Tibial nerve (tissue), 4 donors: ENCODE measurements at regions not wholly inside any gene's neighbourhood (a gene's known extent, or its start where the extent isn't known, plus 50 kb on each side); places are given as distances from the start of the nearest gene placed in this dataset.
A peak's percentile ranks its signal among the peaks of the same experiment; 100 is the strongest.

Source experiments
- DNase-seq, 2 donors: peaks; one replicate each; pipeline ENCODE4 v3.0.0-alpha.2; 2019; ENCODE audit warnings: low spot score in 2 of 2
- H3K27ac ChIP-seq, 4 donors: fragments of 200-600 bp; sonication (generic) in 3 of 4; one replicate each; pipeline ENCODE4 v1.5.1; 2017 to 2019; ENCODE audit warnings: mild to moderate bottlenecking in 1 of 4
- H3K27me3 ChIP-seq, 2 donors: fragments of 200-600 bp; sonication (generic) in 1 of 2; one replicate each; pipeline versions ENCODE4 v1.5.1 to v1.6.0; 2017 to 2019
- H3K36me3 ChIP-seq, 3 donors: fragments of 200-600 bp; sonication (generic); one replicate each; pipeline ENCODE4 v1.5.1; 2018 to 2019
- H3K4me1 ChIP-seq, 4 donors: fragments of 200-600 bp; sonication (generic) in 3 of 4; one replicate each; pipeline ENCODE4 v1.5.1; 2017 to 2019
- H3K4me3 ChIP-seq, 4 donors: fragments of 200-600 bp; sonication (generic) in 3 of 4; one replicate each; pipeline ENCODE4 v1.5.1; 2017 to 2019; ENCODE audit warnings: mild to moderate bottlenecking in 1 of 4, moderate library complexity in 1 of 4
- H3K9me3 ChIP-seq, 4 donors: fragments of 200-600 bp; sonication (generic) in 3 of 4; one replicate each; pipeline ENCODE4 v1.5.1; 2017 to 2019
- EP300 ChIP-seq, 2 donors: sonication (generic); formaldehyde crosslinking; IDR thresholded peaks; one replicate each; pipeline ENCODE4 v1.6.1; 2017; ENCODE audit warnings: antibody characterized with exemption in 2 of 2, mild to moderate bottlenecking in 1 of 2
- POLR2A ChIP-seq, 2 donors: fragments of 450-650 bp; IDR thresholded peaks; one replicate each; pipeline ENCODE4 v1.6.1; 2017; ENCODE audit warnings: antibody characterized with exemption in 2 of 2, mild to moderate bottlenecking in 2 of 2, moderate library complexity in 2 of 2
- WGBS, 2 donors: methylation state at CpG; one replicate each; pipeline ENCODE4 v1.1.5; 2018; 5-methylcytosine and 5-hydroxymethylcytosine counted together
- TF ChIP-seq, protein P1 (sequence below), 5 experiments: fragments of 200-600 bp in 3 of 5; fragments of 450-650 bp in 2 of 5; sonication (generic) in 3 of 5; IDR thresholded peaks; one replicate each; pipeline ENCODE4 v1.5.1; 2016 to 2019; ENCODE audit warnings: antibody characterized with exemption in 5 of 5, mild to moderate bottlenecking in 3 of 5, moderate library complexity in 2 of 5

DNA sequence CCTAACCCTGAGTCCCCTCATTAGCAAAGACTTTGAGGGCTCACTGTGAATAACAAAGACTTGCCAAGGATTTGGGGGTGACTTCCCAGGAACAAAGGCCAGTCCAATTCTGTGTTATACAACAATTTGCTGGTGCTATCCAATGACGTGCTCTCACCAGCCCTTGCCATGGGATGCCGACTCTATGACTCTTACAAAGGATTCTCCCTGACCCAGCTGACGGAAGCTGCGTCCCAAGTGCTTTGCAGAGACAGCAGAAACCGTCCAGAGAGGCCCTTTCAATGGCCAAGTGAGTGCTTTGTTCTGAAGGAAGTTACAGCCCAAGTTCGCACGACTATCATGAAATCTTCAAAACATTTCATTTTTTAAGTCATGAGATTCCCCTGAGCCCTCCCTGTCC is 345.3 kb upstream of the TNRC6C start:
- Histone ChIP-seq H3K4me1 (peaks cover 0 to 41% (median 12%) of the 10 kb centered on the region in 4 donors), H3K9me3 (no peaks in the 10 kb centered on the region), H3K4me3 (no peak overlapping the region), H3K27me3 (no peaks in the 10 kb centered on the region), H3K27ac (peak overlapping the region in 1 of 4 donors; percentile 49), H3K36me3 (no peaks in the 10 kb centered on the region)
- WGBS, 2 donors: 53 to 66% methylated on average over 7 of the region's 7 CpGs
- DNase-seq: peak in 1 of 2 donors; percentile 14
- TF ChIP-seq, protein P1, sequence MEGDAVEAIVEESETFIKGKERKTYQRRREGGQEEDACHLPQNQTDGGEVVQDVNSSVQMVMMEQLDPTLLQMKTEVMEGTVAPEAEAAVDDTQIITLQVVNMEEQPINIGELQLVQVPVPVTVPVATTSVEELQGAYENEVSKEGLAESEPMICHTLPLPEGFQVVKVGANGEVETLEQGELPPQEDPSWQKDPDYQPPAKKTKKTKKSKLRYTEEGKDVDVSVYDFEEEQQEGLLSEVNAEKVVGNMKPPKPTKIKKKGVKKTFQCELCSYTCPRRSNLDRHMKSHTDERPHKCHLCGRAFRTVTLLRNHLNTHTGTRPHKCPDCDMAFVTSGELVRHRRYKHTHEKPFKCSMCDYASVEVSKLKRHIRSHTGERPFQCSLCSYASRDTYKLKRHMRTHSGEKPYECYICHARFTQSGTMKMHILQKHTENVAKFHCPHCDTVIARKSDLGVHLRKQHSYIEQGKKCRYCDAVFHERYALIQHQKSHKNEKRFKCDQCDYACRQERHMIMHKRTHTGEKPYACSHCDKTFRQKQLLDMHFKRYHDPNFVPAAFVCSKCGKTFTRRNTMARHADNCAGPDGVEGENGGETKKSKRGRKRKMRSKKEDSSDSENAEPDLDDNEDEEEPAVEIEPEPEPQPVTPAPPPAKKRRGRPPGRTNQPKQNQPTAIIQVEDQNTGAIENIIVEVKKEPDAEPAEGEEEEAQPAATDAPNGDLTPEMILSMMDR (IDR thresholded peaks at IDR 0.05): no peak
- TF ChIP-seq EP300 (IDR thresholded peaks at IDR 0.05) (no peak), POLR2A (IDR thresholded peaks at IDR 0.05) (no peak)

DNA sequence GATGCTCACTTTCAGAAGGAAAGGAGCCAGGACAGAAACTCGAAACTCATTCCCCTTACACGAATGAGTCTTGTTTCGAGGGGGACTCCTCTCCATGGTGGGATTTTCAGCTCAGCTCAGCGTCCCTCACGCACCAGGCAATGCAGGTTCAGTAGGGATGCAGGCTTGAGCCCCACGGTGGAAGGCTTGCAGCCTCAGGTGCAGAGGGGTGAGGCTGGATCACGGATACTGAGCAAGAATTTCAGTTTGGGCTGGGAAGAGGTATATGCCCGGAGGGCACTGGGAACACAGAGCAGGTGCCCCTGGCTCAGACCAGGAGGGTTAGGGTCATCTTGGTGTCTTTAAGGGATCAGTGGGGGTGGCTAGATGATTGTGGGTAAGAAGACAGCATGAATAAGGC is 344.9 kb upstream of the TNRC6C start:
- Histone ChIP-seq H3K36me3 (no peaks in the 10 kb centered on the region), H3K4me1 (peaks cover 0 to 41% (median 12%) of the 10 kb centered on the region in 4 donors), H3K27ac (no peak overlapping the region), H3K4me3 (no peak overlapping the region), H3K9me3 (no peaks in the 10 kb centered on the region), H3K27me3 (no peaks in the 10 kb centered on the region)
- peak in 1 of 2 donors; percentile 7 for DNase-seq
- TF ChIP-seq EP300 (IDR thresholded peaks at IDR 0.05): no peak
- no peak for TF ChIP-seq POLR2A (IDR thresholded peaks at IDR 0.05)
- TF ChIP-seq, protein P1 (IDR thresholded peaks at IDR 0.05): no peak
- WGBS, 2 donors: 83 to 91% methylated on average over 8 of the region's 8 CpGs

DNA sequence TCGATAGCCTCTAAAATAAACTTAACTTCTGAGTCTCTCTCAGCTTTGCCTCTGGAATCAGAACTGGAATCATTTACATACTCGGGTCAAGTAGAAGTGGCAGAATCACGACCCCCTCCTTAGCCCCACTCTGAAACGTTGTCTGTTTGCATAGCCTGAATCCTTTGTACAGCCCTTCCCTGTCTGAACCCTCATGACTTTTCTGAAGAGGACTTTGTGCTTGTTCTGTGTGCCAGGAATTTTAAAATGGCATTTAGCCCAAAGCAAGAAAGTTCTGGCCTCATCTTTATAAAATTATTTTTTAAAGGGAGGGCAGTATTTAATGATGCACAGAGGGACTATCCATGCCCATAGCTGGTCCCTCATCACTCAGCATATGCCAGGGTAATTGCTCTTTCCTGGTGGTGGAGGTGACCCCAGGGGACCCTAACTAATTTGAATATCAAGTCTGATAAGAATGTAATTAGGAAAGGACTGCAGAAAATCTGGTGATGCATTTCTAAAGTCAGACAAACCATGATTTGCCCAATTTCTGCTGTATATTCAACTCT is 342.7 kb upstream of the TNRC6C start:
- no peak overlapping the region for H3K4me3 ChIP-seq
- DNase-seq: no peak
- no peaks in the 10 kb centered on the region for H3K27me3 ChIP-seq
- TF ChIP-seq POLR2A (IDR thresholded peaks at IDR 0.05) (no peak), EP300 (IDR thresholded peaks at IDR 0.05) (no peak)
- TF ChIP-seq, protein P1 (IDR thresholded peaks at IDR 0.05): no peak
- H3K27ac ChIP-seq: peak overlapping the region in 1 of 4 donors; percentile 58
- H3K4me1 ChIP-seq: peaks cover 0 to 27% (median 8%) of the 10 kb centered on the region in 4 donors
- WGBS, 2 donors: 16 to 20% methylated on average over 4 of the region's 4 CpGs
- no peaks in the 10 kb centered on the region for H3K36me3 ChIP-seq
- H3K9me3 ChIP-seq: no peaks in the 10 kb centered on the region

DNA sequence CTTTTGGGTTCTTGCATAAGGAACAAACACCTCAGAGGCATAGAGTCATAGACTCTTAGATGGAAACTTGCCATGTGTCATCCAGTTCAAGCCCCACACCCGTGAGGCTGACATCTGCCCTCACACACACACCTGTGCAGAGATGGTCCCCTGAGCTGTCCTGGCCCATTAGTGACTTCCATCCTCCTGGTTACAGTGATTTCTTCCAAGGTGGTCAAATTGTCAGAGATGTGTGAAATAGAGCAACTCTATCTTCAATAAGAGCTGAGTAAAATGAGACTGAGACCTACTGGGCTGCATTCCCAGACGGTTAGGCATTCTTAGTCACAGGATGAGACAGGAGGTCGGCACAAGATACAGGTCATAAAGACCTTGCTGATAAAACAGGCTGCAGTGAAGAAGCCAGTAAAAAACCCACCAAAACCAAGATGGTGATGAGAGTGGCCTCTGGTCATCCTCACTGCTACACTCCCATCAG is 342.2 kb upstream of the TNRC6C start:
- no peak for DNase-seq
- TF ChIP-seq, protein P1 (IDR thresholded peaks at IDR 0.05): no peak
- TF ChIP-seq POLR2A (IDR thresholded peaks at IDR 0.05) (no peak), EP300 (IDR thresholded peaks at IDR 0.05) (no peak)
- no peaks in the 10 kb centered on the region for H3K36me3 ChIP-seq
- no peak overlapping the region for H3K4me3 ChIP-seq
- H3K27me3 ChIP-seq: no peaks in the 10 kb centered on the region
- H3K4me1 ChIP-seq: peaks cover 0 to 22% (median 4%) of the 10 kb centered on the region in 4 donors
- no peak overlapping the region for H3K27ac ChIP-seq
- 32 to 36% methylated on average over 3 of the region's 3 CpGs for WGBS, 2 donors
- H3K9me3 ChIP-seq: no peaks in the 10 kb centered on the region

DNA sequence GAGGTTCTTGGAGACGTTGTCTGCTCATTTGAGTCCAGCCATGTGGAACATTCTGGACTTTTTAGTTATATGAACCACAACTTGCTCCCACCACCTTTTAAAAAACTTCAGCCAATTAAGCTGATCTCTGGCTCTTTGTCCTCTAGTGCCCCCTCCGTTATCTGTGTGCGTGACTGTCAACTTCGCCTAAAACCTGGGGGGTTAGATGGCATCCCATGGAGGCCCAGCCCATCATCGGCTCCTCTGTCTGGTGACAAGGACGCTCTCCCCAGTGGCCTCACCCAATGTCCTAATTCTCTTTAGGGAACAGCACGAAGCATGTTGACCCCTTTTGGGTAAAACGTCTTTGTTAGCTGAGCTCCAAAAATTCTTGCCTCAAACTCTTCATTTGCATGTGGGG is 341.0 kb upstream of the TNRC6C start:
- Histone ChIP-seq H3K27me3 (no peaks in the 10 kb centered on the region), H3K27ac (no peak overlapping the region), H3K4me3 (no peak overlapping the region), H3K9me3 (no peaks in the 10 kb centered on the region), H3K36me3 (no peaks in the 10 kb centered on the region), H3K4me1 (peaks cover 0 to 14% (median 3%) of the 10 kb centered on the region in 4 donors)
- TF ChIP-seq, protein P1 (IDR thresholded peaks at IDR 0.05): no peak
- TF ChIP-seq POLR2A (IDR thresholded peaks at IDR 0.05) (no peak), EP300 (IDR thresholded peaks at IDR 0.05) (no peak)
- DNase-seq: no peak
- 88 to 90% methylated on average over 8 of the region's 8 CpGs for WGBS, 2 donors
